Breast epithelium (tissue), 3 donors: ENCODE measurements at regions not wholly inside any gene's neighbourhood (a gene's known extent, or its start where the extent isn't known, plus 50 kb on each side); places are given as distances from the start of the nearest gene placed in this dataset.

Experiments
- POLR2A ChIP-seq: fragments of 450-650 bp; IDR thresholded peaks from one replicate; pipeline ENCODE4 v1.6.1; 2016; ENCODE audit warnings: antibody characterized with exemption, mild to moderate bottlenecking, moderate library complexity
- POLR2AphosphoS5 ChIP-seq, 3 donors: sonication (generic); formaldehyde crosslinking; IDR thresholded peaks; one replicate each; pipeline ENCODE4 v1.6.1; 2017; ENCODE audit warnings: antibody characterized with exemption in 3 of 3
- TF ChIP-seq, protein P1 (sequence below), 3 donors: fragments of 450-650 bp; IDR thresholded peaks; one replicate each; pipeline ENCODE4 v1.5.1; 2016 to 2017; ENCODE audit warnings: antibody characterized with exemption in 3 of 3, mild to moderate bottlenecking in 3 of 3, moderate library complexity in 3 of 3

DNA sequence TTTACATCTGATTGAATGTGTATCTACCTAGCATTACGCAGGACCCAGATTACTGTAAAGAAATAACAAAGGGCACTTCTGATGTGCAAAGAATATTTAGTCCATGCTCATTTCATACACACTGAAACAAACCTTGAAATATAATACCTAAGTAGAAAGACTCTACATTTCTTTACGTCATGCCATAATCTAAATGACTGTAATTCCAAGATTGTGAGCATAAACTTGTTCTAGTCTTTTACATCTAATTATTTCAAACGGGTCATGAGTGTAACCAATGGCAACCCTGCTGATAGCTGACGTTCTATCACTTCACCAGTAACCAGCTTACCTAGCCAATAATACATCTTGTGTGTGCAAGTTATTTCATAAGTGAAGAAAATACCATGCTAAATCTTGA, 433.8 kb downstream of the PRKD1 start:
- TF ChIP-seq POLR2AphosphoS5 (IDR thresholded peaks at IDR 0.05) = no peak
- TF ChIP-seq, protein P1, sequence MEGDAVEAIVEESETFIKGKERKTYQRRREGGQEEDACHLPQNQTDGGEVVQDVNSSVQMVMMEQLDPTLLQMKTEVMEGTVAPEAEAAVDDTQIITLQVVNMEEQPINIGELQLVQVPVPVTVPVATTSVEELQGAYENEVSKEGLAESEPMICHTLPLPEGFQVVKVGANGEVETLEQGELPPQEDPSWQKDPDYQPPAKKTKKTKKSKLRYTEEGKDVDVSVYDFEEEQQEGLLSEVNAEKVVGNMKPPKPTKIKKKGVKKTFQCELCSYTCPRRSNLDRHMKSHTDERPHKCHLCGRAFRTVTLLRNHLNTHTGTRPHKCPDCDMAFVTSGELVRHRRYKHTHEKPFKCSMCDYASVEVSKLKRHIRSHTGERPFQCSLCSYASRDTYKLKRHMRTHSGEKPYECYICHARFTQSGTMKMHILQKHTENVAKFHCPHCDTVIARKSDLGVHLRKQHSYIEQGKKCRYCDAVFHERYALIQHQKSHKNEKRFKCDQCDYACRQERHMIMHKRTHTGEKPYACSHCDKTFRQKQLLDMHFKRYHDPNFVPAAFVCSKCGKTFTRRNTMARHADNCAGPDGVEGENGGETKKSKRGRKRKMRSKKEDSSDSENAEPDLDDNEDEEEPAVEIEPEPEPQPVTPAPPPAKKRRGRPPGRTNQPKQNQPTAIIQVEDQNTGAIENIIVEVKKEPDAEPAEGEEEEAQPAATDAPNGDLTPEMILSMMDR (IDR thresholded peaks at IDR 0.05) = no peak
- TF ChIP-seq POLR2A = no peak
